PFSK-1 (cell line): ENCODE measurements at regions not wholly inside any gene's neighbourhood (a gene's known extent, or its start where the extent isn't known, plus 50 kb on each side); places are given as distances from the start of the nearest gene placed in this dataset.

Experiments used
- FOXP2 ChIP-seq: optimal IDR thresholded peaks from 2 replicates; pipeline ENCODE3; 2011; ENCODE audit warnings: borderline replicate concordance, control low read depth, inconsistent platforms; ENCODE audit not compliant: insufficient read depth; ENCODE audit errors: extremely low read length, extremely low read depth
- POLR2AphosphoS5 ChIP-seq: IDR thresholded peaks from 2 replicates; pipeline ENCODE4 v1.6.1; 2012; ENCODE audit warnings: low read depth, mild to moderate bottlenecking, control low read depth, low read length, moderate library complexity
- REST ChIP-seq, 2 experiments: IDR thresholded peaks; 2 replicates each; pipeline versions ENCODE4 v1.6.1 to v1.8.0; 2011 to 2012; ENCODE audit warnings: low read depth in 2 of 2, low read length in 2 of 2, control low read depth in 1 of 2, inconsistent platforms in 1 of 2, mild to moderate bottlenecking in 1 of 2, moderate library complexity in 1 of 2; ENCODE audit not compliant: insufficient read depth in 1 of 2
- SIN3A ChIP-seq: IDR thresholded peaks from 2 replicates; pipeline ENCODE4 v1.6.1; 2012; ENCODE audit warnings: mild to moderate bottlenecking, low read length, moderate library complexity, borderline replicate concordance; ENCODE audit not compliant: insufficient read depth
- TAF1 ChIP-seq: IDR thresholded peaks from 2 replicates; pipeline ENCODE4 v1.6.1; 2012; ENCODE audit warnings: low read length, control low read depth, borderline replicate concordance; ENCODE audit not compliant: insufficient read depth

DNA sequence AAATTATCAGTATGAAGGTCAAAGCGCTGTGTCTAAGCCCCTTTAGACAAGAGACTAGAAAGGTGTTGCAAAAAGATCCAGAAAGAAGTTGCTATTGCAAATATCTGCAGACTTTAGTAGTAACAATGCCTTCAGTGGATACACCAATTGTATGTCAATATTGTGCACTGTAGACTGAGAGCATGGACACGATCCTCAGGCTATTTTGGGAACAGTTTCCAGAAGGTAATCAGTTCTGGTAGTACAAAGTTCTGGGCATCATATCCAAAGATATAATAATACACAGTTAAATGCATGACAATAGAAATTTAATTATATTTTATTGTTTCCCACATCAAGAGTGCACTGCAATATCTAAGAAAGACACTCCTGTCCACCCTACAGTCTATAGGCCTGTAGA, 84.1 kb upstream of the LUZP2 start:
- TF ChIP-seq POLR2AphosphoS5 = no peak
- no peak for TF ChIP-seq SIN3A
- no peak for TF ChIP-seq TAF1
- TF ChIP-seq REST (IDR thresholded peaks at IDR 0.05; ENCODE audit: insufficient read depth in 1 of 2, low read depth in 2 of 2, low read length in 2 of 2) = no peak
- no peak for TF ChIP-seq FOXP2

GRCh38 chr11:24413391-24413790, 83.5 kb upstream of the LUZP2 start:
- TF ChIP-seq SIN3A = no peak
- TF ChIP-seq POLR2AphosphoS5 = no peak
- no peak for TF ChIP-seq REST (IDR thresholded peaks at IDR 0.05; ENCODE audit: insufficient read depth in 1 of 2, low read depth in 2 of 2, low read length in 2 of 2)
- no peak for TF ChIP-seq TAF1
- no peak for TF ChIP-seq FOXP2

- TF ChIP-seq FOXP2 = no peak
Measured at GRCh38 chr11:24421766-24422165, 75.1 kb upstream of the LUZP2 start.

GRCh38 chr11:24422376-24422775, 74.5 kb upstream of the LUZP2 start:
- no peak for TF ChIP-seq SIN3A
- TF ChIP-seq FOXP2 = no peak
- no peak for TF ChIP-seq REST (IDR thresholded peaks at IDR 0.05; ENCODE audit: insufficient read depth in 1 of 2, low read depth in 2 of 2, low read length in 2 of 2)
- TF ChIP-seq POLR2AphosphoS5 = no peak
- no peak for TF ChIP-seq TAF1

DNA sequence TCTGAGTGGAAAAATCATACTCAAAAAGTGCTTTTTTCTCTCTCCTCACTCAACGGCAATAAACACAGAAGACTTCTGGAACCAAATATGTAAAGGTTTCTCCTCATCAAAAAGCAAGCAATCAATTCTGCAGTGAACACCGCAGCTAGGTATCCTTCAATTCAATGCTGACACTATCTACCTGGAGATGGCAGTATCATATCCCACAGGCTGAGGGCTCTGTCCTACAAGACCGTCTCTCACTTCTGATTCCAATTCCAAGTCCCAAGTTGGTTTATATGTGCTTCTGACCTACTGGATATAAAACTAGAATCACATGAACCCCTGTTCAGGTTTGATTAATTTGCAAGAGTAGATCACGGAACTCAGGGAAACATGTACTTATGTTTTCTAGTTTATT, 59.7 kb upstream of the LUZP2 start:
- TF ChIP-seq REST (IDR thresholded peaks at IDR 0.05; ENCODE audit: insufficient read depth in 1 of 2, low read depth in 2 of 2, low read length in 2 of 2) = no peak
- TF ChIP-seq TAF1 = no peak
- no peak for TF ChIP-seq FOXP2
